Transverse colon (tissue), 4 donors: ENCODE measurements at regions not wholly inside any gene's neighbourhood (a gene's known extent, or its start where the extent isn't known, plus 50 kb on each side); places are given as distances from the start of the nearest gene placed in this dataset.

ENCODE experiments used
- DNase-seq: peaks from one replicate; pipeline ENCODE4 v3.0.0-alpha.2; 2019
- H3K27ac ChIP-seq, 4 donors: fragments of 200-600 bp; sonication (generic); 2 replicates each; pipeline ENCODE4 v1.5.1; 2016 to 2018; ENCODE audit warnings: inconsistent platforms in 4 of 4
- H3K27me3 ChIP-seq: fragments of 200-600 bp; sonication (generic); 2 replicates; pipeline ENCODE4 v1.5.1; 2017; ENCODE audit warnings: inconsistent platforms
- H3K36me3 ChIP-seq, 4 donors: fragments of 200-600 bp; sonication (generic); 2 replicates each; pipeline ENCODE4 v1.5.1; 2017 to 2019; ENCODE audit warnings: inconsistent platforms in 4 of 4
- H3K4me1 ChIP-seq, 4 donors: fragments of 200-600 bp; sonication (generic); 2 replicates each; pipeline ENCODE4 v1.5.1; 2017 to 2020; ENCODE audit warnings: inconsistent platforms in 4 of 4
- H3K4me3 ChIP-seq, 4 donors: fragments of 200-600 bp; sonication (generic); 1 replicate in 1 of 4; 2 replicates in 3 of 4; pipeline versions ENCODE4 v1.5.1 to v1.6.1; 2017 to 2019; ENCODE audit warnings: inconsistent platforms in 4 of 4
- H3K9me3 ChIP-seq, 2 donors: fragments of 200-600 bp; sonication (generic); 2 replicates each; pipeline ENCODE4 v1.5.1; 2017 to 2019; ENCODE audit warnings: inconsistent platforms in 2 of 2
- EP300 ChIP-seq: sonication (generic); formaldehyde crosslinking; IDR thresholded peaks from one replicate; pipeline ENCODE4 v1.6.1; 2017; ENCODE audit warnings: antibody characterized with exemption, low read depth
- POLR2A ChIP-seq: fragments of 450-650 bp; IDR thresholded peaks from one replicate; pipeline ENCODE4 v1.6.1; 2016; ENCODE audit warnings: antibody characterized with exemption, mild to moderate bottlenecking, moderate library complexity
- POLR2AphosphoS5 ChIP-seq, 3 donors: sonication (generic); formaldehyde crosslinking; IDR thresholded peaks; one replicate each; pipeline ENCODE4 v1.6.1; 2016; ENCODE audit warnings: antibody characterized with exemption in 3 of 3
- WGBS, 2 donors: methylation state at CpG; one replicate each; pipeline ENCODE4 v1.1.5; 2018; ENCODE audit warnings: low coverage in 1 of 2; 5-methylcytosine and 5-hydroxymethylcytosine counted together
- in situ Hi-C, 4 donors: fragments of 200-750 bp; cut with MboI; loops; one replicate each; pipeline versions ENCODE4 v1.15.0 to v1.15.1; 2017; ENCODE audit warnings: low sequenced_read_pairs in 3 of 4, low pct_ligation_motif_present in 1 of 4, low pct_unique_long_range_greater_than_20kb in 1 of 4
- intact Hi-C: fragments of 100-400 bp; cut with DNase I; formaldehyde crosslinking; loops from one replicate; pipeline ENCODE4 v1.15.1; 2023; ENCODE audit warnings: low total_unique reads
- TF ChIP-seq, protein P1 (sequence below), 5 experiments: fragments of 200-600 bp in 3 of 5; fragments of 450-650 bp in 2 of 5; sonication (generic) in 3 of 5; IDR thresholded peaks; 1 replicate in 2 of 5; 2 replicates in 3 of 5; pipeline ENCODE4 v1.5.1; 2016 to 2017; ENCODE audit warnings: antibody characterized with exemption in 5 of 5, inconsistent platforms in 3 of 5, mild to moderate bottlenecking in 2 of 5, moderate library complexity in 1 of 5

DNA sequence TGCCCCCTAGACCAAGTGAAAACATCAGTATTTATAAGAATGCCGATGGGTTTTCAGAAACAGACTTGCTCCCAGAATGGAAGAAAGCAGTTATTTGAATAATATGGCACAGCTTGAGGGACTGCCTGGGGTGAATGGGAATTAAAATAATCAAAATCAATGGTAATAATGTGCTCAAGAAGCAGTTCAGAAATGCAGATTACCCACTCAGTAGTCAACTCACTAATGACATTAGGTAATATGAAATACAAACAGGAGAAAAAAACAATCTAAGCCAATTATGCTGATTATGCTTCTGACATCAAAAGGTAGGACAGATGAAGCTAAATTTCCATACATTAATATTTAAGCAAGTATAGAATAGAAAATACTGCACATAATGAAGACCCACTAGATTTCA, 179.3 kb downstream of the ENC1 start:
- TF ChIP-seq EP300 (no peak), POLR2AphosphoS5 (IDR thresholded peaks at IDR 0.05) (no peak), POLR2A (no peak)
- TF ChIP-seq, protein P1, sequence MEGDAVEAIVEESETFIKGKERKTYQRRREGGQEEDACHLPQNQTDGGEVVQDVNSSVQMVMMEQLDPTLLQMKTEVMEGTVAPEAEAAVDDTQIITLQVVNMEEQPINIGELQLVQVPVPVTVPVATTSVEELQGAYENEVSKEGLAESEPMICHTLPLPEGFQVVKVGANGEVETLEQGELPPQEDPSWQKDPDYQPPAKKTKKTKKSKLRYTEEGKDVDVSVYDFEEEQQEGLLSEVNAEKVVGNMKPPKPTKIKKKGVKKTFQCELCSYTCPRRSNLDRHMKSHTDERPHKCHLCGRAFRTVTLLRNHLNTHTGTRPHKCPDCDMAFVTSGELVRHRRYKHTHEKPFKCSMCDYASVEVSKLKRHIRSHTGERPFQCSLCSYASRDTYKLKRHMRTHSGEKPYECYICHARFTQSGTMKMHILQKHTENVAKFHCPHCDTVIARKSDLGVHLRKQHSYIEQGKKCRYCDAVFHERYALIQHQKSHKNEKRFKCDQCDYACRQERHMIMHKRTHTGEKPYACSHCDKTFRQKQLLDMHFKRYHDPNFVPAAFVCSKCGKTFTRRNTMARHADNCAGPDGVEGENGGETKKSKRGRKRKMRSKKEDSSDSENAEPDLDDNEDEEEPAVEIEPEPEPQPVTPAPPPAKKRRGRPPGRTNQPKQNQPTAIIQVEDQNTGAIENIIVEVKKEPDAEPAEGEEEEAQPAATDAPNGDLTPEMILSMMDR (IDR thresholded peaks at IDR 0.05): no peak

DNA sequence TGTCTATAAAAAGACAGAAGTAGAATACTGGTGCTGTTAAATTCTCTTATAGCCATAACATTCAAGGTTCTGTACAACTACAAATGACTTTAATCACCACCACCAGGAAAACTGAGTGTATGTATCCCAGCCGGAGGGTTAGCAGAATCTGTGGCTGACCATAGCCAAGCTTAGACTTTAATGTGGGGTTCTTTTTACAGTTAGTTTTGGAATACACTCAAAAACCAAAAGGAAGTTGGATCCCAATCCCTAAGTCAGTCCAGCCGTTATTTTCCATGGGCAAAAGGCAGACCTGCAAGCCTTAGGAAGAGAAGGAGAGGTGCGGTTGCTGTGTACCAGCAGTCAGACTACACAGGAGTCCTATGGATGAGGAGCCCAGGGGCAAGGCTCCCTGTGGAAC, 179.8 kb downstream of the ENC1 start:
- intact Hi-C loops (no loop called here), in situ Hi-C loops (no loop called here)
- no peaks in the 10 kb centered on the region for H3K9me3 ChIP-seq
- TF ChIP-seq, protein P1 (IDR thresholded peaks at IDR 0.05): no peak
- no peak for TF ChIP-seq POLR2AphosphoS5 (IDR thresholded peaks at IDR 0.05)
- TF ChIP-seq POLR2A: no peak
- no peak for TF ChIP-seq EP300
- no peaks in the 10 kb centered on the region for H3K36me3 ChIP-seq
- DNase-seq: no peak
- peaks cover 0 to 3% (median 0%) of the 10 kb centered on the region in 4 donors for H3K4me1 ChIP-seq
- no peak overlapping the region for H3K4me3 ChIP-seq
- no peaks in the 10 kb centered on the region for H3K27me3 ChIP-seq
- WGBS, 2 donors: 92 to 100% methylated on average over 1 to 3 of the region's 3 CpGs
- no peak overlapping the region for H3K27ac ChIP-seq

More for the DNA sequence above, 179.3 kb downstream of the ENC1 start:
- no peaks in the 10 kb centered on the region for H3K9me3 ChIP-seq
- 86 to 100% methylated on average over 1 of the region's 1 CpG for WGBS, 2 donors
- no peaks in the 10 kb centered on the region for H3K36me3 ChIP-seq
- no peak for DNase-seq
- intact Hi-C loops (no loop called here), in situ Hi-C loops (no loop called here)
- H3K4me1 ChIP-seq: peaks cover 0 to 3% (median 0%) of the 10 kb centered on the region in 4 donors
- H3K27me3 ChIP-seq: no peaks in the 10 kb centered on the region
- H3K27ac ChIP-seq: no peak overlapping the region
- no peak overlapping the region for H3K4me3 ChIP-seq

DNA sequence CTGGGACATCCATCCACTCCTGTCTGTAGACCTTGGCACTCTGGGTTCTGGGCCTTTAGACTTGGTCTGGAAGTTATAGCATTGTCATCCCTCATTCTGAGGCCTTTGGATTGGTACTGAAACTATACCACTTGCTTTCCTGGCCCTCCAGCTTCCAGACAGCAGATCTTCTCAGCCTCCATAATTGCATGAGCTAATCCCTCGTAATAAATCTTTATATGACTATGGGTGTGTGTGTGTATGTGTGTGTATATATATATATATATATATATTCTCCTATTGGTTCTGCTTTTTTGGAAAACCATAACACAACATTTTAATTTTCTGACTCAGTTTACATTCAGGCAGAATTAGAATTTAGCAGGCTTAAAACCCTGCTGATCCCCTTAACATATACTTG, 180.5 kb downstream of the ENC1 start:
- TF ChIP-seq, protein P1 (IDR thresholded peaks at IDR 0.05): no peak
- TF ChIP-seq POLR2A (no peak), POLR2AphosphoS5 (IDR thresholded peaks at IDR 0.05) (no peak), EP300 (no peak)
- 62 to 63% methylated on average over 1 of the region's 1 CpG for WGBS, 2 donors
- in situ Hi-C loops (no loop called here), intact Hi-C loops (no loop called here)
- Histone ChIP-seq H3K36me3 (no peaks in the 10 kb centered on the region), H3K9me3 (no peaks in the 10 kb centered on the region), H3K27me3 (no peaks in the 10 kb centered on the region), H3K27ac (no peak overlapping the region), H3K4me3 (no peak overlapping the region), H3K4me1 (peaks cover 0 to 3% (median 0%) of the 10 kb centered on the region in 4 donors)
- DNase-seq: no peak

DNA sequence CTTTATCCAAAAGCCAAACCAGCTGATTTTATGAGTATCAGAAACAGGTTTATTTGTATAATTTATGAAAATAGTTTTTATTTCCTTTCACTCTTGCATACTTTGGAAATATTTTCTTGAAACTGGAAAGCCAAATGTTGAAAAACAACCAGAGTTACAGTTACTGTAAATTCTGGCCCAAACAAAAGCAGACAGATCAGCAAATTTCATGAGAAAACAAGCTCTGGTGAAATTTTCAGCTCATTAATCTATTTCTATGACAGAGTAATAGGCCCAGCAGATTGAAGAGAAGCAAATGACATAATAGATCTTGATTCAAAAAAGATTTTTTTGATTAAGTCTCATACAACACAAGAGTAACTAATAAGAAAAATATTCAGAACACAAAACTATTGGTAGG, 182.7 kb downstream of the ENC1 start:
- intact Hi-C loops: no loop called here

More for the DNA sequence above, 182.7 kb downstream of the ENC1 start:
- no peak overlapping the region for H3K4me3 ChIP-seq
- H3K4me1 ChIP-seq: peaks cover 0 to 3% (median 0%) of the 10 kb centered on the region in 4 donors
- in situ Hi-C loops: no loop called here
- H3K27ac ChIP-seq: no peak overlapping the region
- no peak for TF ChIP-seq POLR2AphosphoS5 (IDR thresholded peaks at IDR 0.05)
- TF ChIP-seq, protein P1 (IDR thresholded peaks at IDR 0.05): no peak
- TF ChIP-seq EP300: no peak
- TF ChIP-seq POLR2A: no peak
- H3K36me3 ChIP-seq: no peaks in the 10 kb centered on the region
- no peaks in the 10 kb centered on the region for H3K9me3 ChIP-seq
- H3K27me3 ChIP-seq: no peaks in the 10 kb centered on the region
- no peak for DNase-seq
